Esophagus muscularis mucosa (tissue), 4 donors: ENCODE measurements at regions not wholly inside any gene's neighbourhood (a gene's known extent, or its start where the extent isn't known, plus 50 kb on each side); places are given as distances from the start of the nearest gene placed in this dataset.

ENCODE experiments used
- DNase-seq: peaks from one replicate; pipeline ENCODE4 v3.0.0-alpha.2; 2017; ENCODE audit errors: extremely low spot score
- H3K27ac ChIP-seq, 4 donors: fragments of 200-600 bp; sonication (generic); replicated peaks in 1 of 4; 1 replicate in 3 of 4; 2 replicates in 1 of 4; pipeline ENCODE4 v1.5.1; 2016 to 2019; ENCODE audit warnings: mild to moderate bottlenecking in 1 of 4
- H3K27me3 ChIP-seq, 4 donors: fragments of 200-600 bp; sonication (generic); one replicate each; pipeline versions ENCODE4 v1.5.1 to v1.6.0; 2016 to 2019
- H3K36me3 ChIP-seq, 4 donors: fragments of 200-600 bp; sonication (generic); one replicate each; pipeline ENCODE4 v1.5.1; 2016 to 2019
- H3K4me1 ChIP-seq, 4 donors: fragments of 200-600 bp; sonication (generic); one replicate each; pipeline ENCODE4 v1.5.1; 2016 to 2019
- H3K4me3 ChIP-seq, 4 donors: fragments of 200-600 bp; sonication (generic); 1 replicate in 2 of 4; 2 replicates in 2 of 4; pipeline ENCODE4 v1.5.1; 2016 to 2019; ENCODE audit warnings: mild to moderate bottlenecking in 4 of 4, moderate library complexity in 1 of 4
- H3K9me3 ChIP-seq, 4 donors: fragments of 200-600 bp; sonication (generic); 1 replicate in 3 of 4; 2 replicates in 1 of 4; pipeline ENCODE4 v1.5.1; 2016 to 2019
- CTCF ChIP-seq, 3 experiments: fragments of 200-600 bp in 2 of 3; fragments of 450-650 bp in 1 of 3; sonication (generic) in 2 of 3; IDR thresholded peaks; one replicate each; pipeline ENCODE4 v1.5.1; 2017 to 2019; ENCODE audit warnings: antibody characterized with exemption in 3 of 3, mild to moderate bottlenecking in 2 of 3, moderate library complexity in 1 of 3
- EP300 ChIP-seq: sonication (generic); formaldehyde crosslinking; IDR thresholded peaks from one replicate; pipeline ENCODE4 v1.6.1; 2017; ENCODE audit warnings: antibody characterized with exemption
- POLR2A ChIP-seq: fragments of 450-650 bp; IDR thresholded peaks from one replicate; pipeline ENCODE4 v1.6.1; 2017; ENCODE audit warnings: antibody characterized with exemption, moderate library complexity, mild to moderate bottlenecking, low read depth
- POLR2AphosphoS5 ChIP-seq, 2 donors: sonication (generic); formaldehyde crosslinking; IDR thresholded peaks; one replicate each; pipeline ENCODE4 v1.6.1; 2017; ENCODE audit warnings: antibody characterized with exemption in 2 of 2
- WGBS: methylation state at CpG from one replicate; pipeline ENCODE4 v1.1.5; 2018; 5-methylcytosine and 5-hydroxymethylcytosine counted together
- intact Hi-C: fragments of 100-400 bp; cut with DNase I; formaldehyde crosslinking; loops from one replicate; pipeline ENCODE4 v1.15.1; 2023

GRCh38 chr3:34183611-34184340 lies 385.3 kb downstream of the PDCD6IP start:
- 88% methylated on average over 10 of the region's 10 CpGs for WGBS
- H3K27me3 ChIP-seq: no peaks in the 10 kb centered on the region
- intact Hi-C loops: no loop called here
- H3K4me1 ChIP-seq: no peaks in the 10 kb centered on the region
- TF ChIP-seq EP300 (no peak), POLR2AphosphoS5 (IDR thresholded peaks at IDR 0.05) (no peak), CTCF (IDR thresholded peaks at IDR 0.05) (no peak), POLR2A (no peak)
- no peaks in the 10 kb centered on the region for H3K9me3 ChIP-seq
- DNase-seq: no peak
- H3K36me3 ChIP-seq: no peaks in the 10 kb centered on the region
- H3K4me3 ChIP-seq: no peak overlapping the region
- H3K27ac ChIP-seq: no peak overlapping the region

GRCh38 chr3:34185301-34185700 lies 386.9 kb downstream of the PDCD6IP start:
- Histone ChIP-seq H3K9me3 (no peaks in the 10 kb centered on the region), H3K4me1 (no peaks in the 10 kb centered on the region), H3K4me3 (no peak overlapping the region), H3K27ac (no peak overlapping the region), H3K27me3 (no peaks in the 10 kb centered on the region), H3K36me3 (no peaks in the 10 kb centered on the region)
- TF ChIP-seq POLR2AphosphoS5 (IDR thresholded peaks at IDR 0.05): no peak
- no peak for TF ChIP-seq POLR2A
- TF ChIP-seq EP300: no peak
- TF ChIP-seq CTCF (IDR thresholded peaks at IDR 0.05): no peak
- DNase-seq: no peak
- intact Hi-C loops: no loop called here
- WGBS: 94% methylated on average over 1 of the region's 1 CpG

GRCh38 chr3:34189133-34189532 lies 390.7 kb downstream of the PDCD6IP start:
- Histone ChIP-seq H3K27me3 (no peaks in the 10 kb centered on the region), H3K27ac (no peak overlapping the region), H3K4me1 (peaks cover 0 to 7% (median 0%) of the 10 kb centered on the region in 4 donors), H3K36me3 (no peaks in the 10 kb centered on the region), H3K9me3 (no peaks in the 10 kb centered on the region), H3K4me3 (no peak overlapping the region)
- intact Hi-C loops: no loop called here
- 91% methylated on average over 7 of the region's 7 CpGs for WGBS
- DNase-seq: no peak
- TF ChIP-seq EP300 (no peak), POLR2A (no peak), CTCF (IDR thresholded peaks at IDR 0.05) (no peak), POLR2AphosphoS5 (IDR thresholded peaks at IDR 0.05) (no peak)

GRCh38 chr3:34196914-34197313 lies 398.5 kb downstream of the PDCD6IP start:
- no peaks in the 10 kb centered on the region for H3K9me3 ChIP-seq
- no peaks in the 10 kb centered on the region for H3K27me3 ChIP-seq
- intact Hi-C loops: no loop called here
- DNase-seq: no peak
- no peak overlapping the region for H3K27ac ChIP-seq
- H3K36me3 ChIP-seq: no peaks in the 10 kb centered on the region
- 100% methylated on average over 2 of the region's 2 CpGs for WGBS
- H3K4me1 ChIP-seq: peaks cover 0 to 7% (median 3%) of the 10 kb centered on the region in 4 donors
- H3K4me3 ChIP-seq: no peak overlapping the region
- TF ChIP-seq POLR2A (no peak), EP300 (no peak), CTCF (IDR thresholded peaks at IDR 0.05) (no peak), POLR2AphosphoS5 (IDR thresholded peaks at IDR 0.05) (no peak)

- Histone ChIP-seq H3K4me1 (peaks cover 0 to 12% (median 2%) of the 10 kb centered on the region in 4 donors), H3K9me3 (no peaks in the 10 kb centered on the region), H3K27me3 (no peaks in the 10 kb centered on the region), H3K36me3 (no peaks in the 10 kb centered on the region), H3K4me3 (no peak overlapping the region), H3K27ac (no peak overlapping the region)
- intact Hi-C loops: no loop called here
- DNase-seq: no peak
- TF ChIP-seq EP300 (no peak), POLR2A (no peak), POLR2AphosphoS5 (IDR thresholded peaks at IDR 0.05) (no peak), CTCF (IDR thresholded peaks at IDR 0.05) (no peak)
- WGBS: 68% methylated on average over 1 of the region's 1 CpG
These were observed 399.9 kb downstream of the PDCD6IP start for GRCh38 chr3:34198309-34198708.
